Progenitor cell of endocrine pancreas (in vitro differentiated cells): ENCODE measurements at regions not wholly inside any gene's neighbourhood (a gene's known extent, or its start where the extent isn't known, plus 50 kb on each side); places are given as distances from the start of the nearest gene placed in this dataset.

Experiments
- DNase-seq: peaks from one replicate; pipeline ENCODE4 v3.0.0; 2021; ENCODE audit warnings: low spot score; ENCODE audit not compliant: unreplicated experiment
- H3K27ac Mint-ChIP-seq: 2 replicates; pipeline ENCODE4 v1.8.0; 2021; ENCODE audit warnings: mild to moderate bottlenecking, moderate library complexity, mixed read lengths
- H3K27me3 Mint-ChIP-seq: 2 replicates; pipeline ENCODE4 v1.8.0; 2021; ENCODE audit warnings: mixed read lengths
- H3K36me3 Mint-ChIP-seq: 2 replicates; pipeline ENCODE4 v1.8.0; 2022; ENCODE audit warnings: mixed read lengths; ENCODE audit not compliant: insufficient read depth
- H3K4me1 Mint-ChIP-seq: 2 replicates; pipeline ENCODE4 v1.8.0; 2021; ENCODE audit warnings: low read depth, mixed read lengths
- H3K4me3 Mint-ChIP-seq: 2 replicates; pipeline ENCODE4 v1.8.0; 2021; ENCODE audit warnings: low read depth, mild to moderate bottlenecking, moderate library complexity, mixed read lengths
- H3K9me3 Mint-ChIP-seq: 2 replicates; pipeline ENCODE4 v1.8.0; 2021; ENCODE audit warnings: low read depth, mixed read lengths
- TF ChIP-seq, protein P1 (sequence below): fragments of 200-600 bp; sonication (generic); IDR thresholded peaks from one replicate; pipeline ENCODE4 v1.5.0; 2021; ENCODE audit warnings: antibody characterized with exemption, mild to moderate bottlenecking; ENCODE audit not compliant: unreplicated experiment

GRCh38 chr5:145495741-145496140 is 339.4 kb downstream of the PRELID2 start:
- H3K4me3 Mint-ChIP-seq, result no peak overlapping the region
- H3K27me3 Mint-ChIP-seq, result peaks cover 2% of the 10 kb centered on the region
- TF ChIP-seq, protein P1, sequence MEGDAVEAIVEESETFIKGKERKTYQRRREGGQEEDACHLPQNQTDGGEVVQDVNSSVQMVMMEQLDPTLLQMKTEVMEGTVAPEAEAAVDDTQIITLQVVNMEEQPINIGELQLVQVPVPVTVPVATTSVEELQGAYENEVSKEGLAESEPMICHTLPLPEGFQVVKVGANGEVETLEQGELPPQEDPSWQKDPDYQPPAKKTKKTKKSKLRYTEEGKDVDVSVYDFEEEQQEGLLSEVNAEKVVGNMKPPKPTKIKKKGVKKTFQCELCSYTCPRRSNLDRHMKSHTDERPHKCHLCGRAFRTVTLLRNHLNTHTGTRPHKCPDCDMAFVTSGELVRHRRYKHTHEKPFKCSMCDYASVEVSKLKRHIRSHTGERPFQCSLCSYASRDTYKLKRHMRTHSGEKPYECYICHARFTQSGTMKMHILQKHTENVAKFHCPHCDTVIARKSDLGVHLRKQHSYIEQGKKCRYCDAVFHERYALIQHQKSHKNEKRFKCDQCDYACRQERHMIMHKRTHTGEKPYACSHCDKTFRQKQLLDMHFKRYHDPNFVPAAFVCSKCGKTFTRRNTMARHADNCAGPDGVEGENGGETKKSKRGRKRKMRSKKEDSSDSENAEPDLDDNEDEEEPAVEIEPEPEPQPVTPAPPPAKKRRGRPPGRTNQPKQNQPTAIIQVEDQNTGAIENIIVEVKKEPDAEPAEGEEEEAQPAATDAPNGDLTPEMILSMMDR, result no peak
- no peaks in the 10 kb centered on the region for H3K9me3 Mint-ChIP-seq
- H3K4me1 Mint-ChIP-seq, result peaks cover 2% of the 10 kb centered on the region
- no peaks in the 10 kb centered on the region for H3K36me3 Mint-ChIP-seq
- DNase-seq, result no peak
- no peak overlapping the region for H3K27ac Mint-ChIP-seq

DNA sequence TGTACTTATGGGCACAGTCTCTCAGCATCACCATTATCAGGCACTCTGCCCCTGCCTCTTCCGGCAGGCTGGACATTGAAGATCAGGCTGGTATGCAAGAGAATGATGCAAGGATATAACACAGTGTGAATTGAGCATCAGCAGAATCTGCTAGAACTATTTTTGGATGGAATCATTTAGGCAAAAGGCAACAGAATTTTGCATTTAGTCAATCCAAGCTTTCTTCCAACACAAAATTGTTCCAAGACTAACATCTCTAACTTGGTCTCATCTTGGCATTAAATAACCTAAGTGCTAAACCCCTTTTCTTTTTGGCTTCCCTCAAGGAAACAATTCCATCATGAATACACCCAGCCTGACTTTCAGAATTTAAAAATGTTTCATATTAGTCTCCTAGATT is 339.9 kb downstream of the PRELID2 start:
- TF ChIP-seq, protein P1, result no peak
- Mint-ChIP-seq H3K9me3 (no peaks in the 10 kb centered on the region), H3K27me3 (peaks cover 2% of the 10 kb centered on the region), H3K27ac (no peak overlapping the region), H3K36me3 (no peaks in the 10 kb centered on the region), H3K4me1 (peaks cover 1% of the 10 kb centered on the region), H3K4me3 (no peak overlapping the region)
- no peak for DNase-seq

DNA sequence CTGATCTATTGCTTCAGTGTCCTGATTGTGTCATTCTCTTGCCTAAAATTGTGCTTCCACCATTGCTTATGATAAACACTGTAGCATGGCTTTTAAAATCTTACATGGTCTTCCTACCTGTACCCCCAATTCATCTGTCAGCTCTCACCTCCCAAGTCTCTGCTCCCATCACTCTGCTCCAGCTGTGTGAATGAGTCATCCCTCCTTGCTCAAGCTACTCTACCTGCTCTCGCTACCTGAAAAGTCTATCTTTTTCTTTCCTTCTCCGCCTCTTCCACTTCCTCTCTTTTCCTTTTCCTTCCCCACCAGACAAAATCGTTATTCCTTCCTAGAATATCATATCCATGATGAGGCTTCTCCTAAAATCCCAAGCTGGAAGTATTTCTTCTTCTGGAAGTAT is 341.7 kb downstream of the PRELID2 start:
- Mint-ChIP-seq H3K27ac (no peak overlapping the region), H3K36me3 (no peaks in the 10 kb centered on the region), H3K9me3 (no peaks in the 10 kb centered on the region), H3K27me3 (peaks cover 2% of the 10 kb centered on the region), H3K4me1 (no peaks in the 10 kb centered on the region), H3K4me3 (no peak overlapping the region)
- TF ChIP-seq, protein P1, result no peak
- DNase-seq, result no peak

DNA sequence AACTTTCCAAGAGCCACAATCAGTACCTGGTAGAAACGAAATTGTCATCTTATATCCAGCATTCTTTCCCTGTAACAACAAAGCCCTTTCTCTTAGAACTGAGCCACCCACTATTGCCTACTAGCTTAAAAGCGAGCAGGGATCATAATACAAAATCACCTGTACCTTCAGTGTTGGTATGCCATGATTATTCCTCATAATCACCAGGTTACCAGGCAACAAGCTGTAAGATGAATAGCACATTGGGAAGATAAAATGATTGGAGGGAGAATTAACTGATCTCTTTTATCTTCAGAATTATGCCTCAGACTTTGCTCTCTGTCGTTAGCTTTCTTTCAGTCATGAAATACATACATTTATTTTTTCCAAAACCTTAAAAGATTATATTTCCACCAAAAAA is 345.6 kb downstream of the PRELID2 start:
- Mint-ChIP-seq H3K36me3 (no peaks in the 10 kb centered on the region), H3K27me3 (no peaks in the 10 kb centered on the region), H3K27ac (no peak overlapping the region), H3K4me1 (no peaks in the 10 kb centered on the region), H3K9me3 (no peaks in the 10 kb centered on the region), H3K4me3 (no peak overlapping the region)
- TF ChIP-seq, protein P1, result no peak
- DNase-seq, result no peak

GRCh38 chr5:145484158-145484557 is 351.0 kb downstream of the PRELID2 start:
- no peaks in the 10 kb centered on the region for H3K4me1 Mint-ChIP-seq
- H3K9me3 Mint-ChIP-seq, result no peaks in the 10 kb centered on the region
- TF ChIP-seq, protein P1, result no peak
- DNase-seq, result no peak
- H3K27ac Mint-ChIP-seq, result no peak overlapping the region
- no peak overlapping the region for H3K4me3 Mint-ChIP-seq
- H3K36me3 Mint-ChIP-seq, result no peaks in the 10 kb centered on the region
- H3K27me3 Mint-ChIP-seq, result no peaks in the 10 kb centered on the region
